AG20443 (cell line): ENCODE measurements at regions not wholly inside any gene's neighbourhood (a gene's known extent, or its start where the extent isn't known, plus 50 kb on each side); places are given as distances from the start of the nearest gene placed in this dataset.
"Not testable (repeated sequence)": the region's sequence is repeated elsewhere in the genome, so short reads cannot be mapped to it uniquely, and the experiment has no call there.

Experiments used
- DNase-seq: peaks from one replicate; pipeline ENCODE4 v3.0.0; 2012; ENCODE audit warnings: low spot score, mixed read lengths

DNA sequence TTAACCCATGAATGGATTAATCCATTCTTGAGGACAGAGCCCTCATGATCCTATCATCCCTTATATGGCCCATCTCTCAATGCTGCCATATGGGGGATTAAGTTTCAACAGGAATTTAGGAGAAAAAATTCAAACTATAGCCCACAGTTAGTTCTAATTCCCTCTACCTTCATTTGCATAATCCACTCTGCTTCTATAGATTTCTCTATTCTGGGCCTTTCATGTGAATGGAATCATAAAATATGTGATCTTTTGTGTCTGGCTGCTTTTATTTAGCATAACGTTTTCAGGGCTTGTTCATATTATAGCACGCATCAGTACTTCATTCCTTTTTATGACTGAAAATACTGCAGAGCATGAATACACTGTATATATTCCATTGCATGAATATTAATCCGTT, 55.4 kb downstream of the CTSL start:
- DNase-seq, result no peak

DNA sequence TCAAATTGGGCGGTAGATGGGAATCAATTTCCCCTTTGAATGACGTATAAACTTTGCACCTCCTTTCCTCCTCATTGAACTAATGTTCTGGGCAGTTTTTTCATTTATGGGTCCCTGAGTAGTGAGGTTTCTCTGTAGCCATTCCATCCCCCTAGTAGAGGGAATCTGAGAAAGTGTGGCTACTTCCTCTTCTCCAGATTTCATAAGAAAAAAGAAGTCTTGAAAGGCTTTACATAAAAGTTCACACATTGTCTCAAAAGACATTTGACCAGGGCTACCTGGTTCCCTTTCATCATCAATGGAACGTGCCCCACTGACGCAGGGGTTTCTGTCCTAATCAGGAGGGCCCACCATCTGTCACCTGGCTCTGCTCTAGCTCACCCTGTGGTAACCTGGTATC, 57.3 kb downstream of the CTSL start:
- DNase-seq, result no peak

DNA sequence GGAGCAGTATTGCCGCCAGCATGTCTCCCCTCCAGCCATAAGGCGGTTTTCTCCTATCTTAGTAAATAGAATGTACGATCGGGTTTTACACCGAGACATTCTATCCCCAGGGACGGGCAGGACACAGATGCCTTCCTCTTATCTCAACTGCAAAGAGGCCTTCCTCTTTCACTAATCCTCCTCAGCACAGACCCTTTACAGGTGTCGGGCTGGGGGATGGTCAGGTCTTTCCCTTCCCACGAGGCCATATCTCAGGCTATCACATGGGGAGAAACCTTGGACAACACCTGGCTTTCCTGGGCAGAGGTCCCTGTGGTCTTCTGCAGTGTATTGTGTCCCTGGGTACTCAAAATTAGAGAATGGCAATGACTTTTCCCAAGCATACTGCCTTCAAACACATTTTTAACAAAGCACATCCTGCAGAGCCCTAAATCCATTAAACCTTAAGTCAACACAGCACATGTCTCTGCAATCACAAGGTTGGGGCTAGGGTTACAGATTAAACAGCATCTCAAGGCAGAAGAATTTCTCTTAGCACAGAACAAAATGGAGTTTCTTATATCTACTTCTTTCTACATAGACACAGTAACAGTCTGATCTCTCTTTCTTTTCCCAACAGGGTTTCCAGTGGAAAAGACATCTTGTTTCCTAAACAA, 59.5 kb downstream of the CTSL start:
- not testable (repeated sequence) for DNase-seq

DNA sequence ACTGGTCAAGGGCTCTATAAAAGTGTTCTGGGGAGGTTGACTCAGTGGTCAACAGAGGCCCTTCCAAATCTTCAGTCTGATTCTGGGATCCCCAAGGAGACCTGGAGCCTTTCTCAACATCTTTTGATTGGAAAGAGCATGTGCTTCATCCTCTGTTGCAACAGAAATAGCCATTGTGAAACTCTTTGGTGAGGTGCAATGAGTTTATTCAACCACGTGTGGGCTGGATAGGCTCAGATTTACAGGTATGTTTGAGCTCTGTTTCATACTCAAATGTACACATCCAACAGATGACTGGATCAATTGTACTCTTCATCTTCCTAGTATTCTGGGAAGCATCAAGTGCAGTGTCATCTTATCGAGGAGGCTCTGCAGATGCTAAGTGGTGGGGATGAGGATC, 60.5 kb downstream of the CTSL start:
- no peak for DNase-seq

DNA sequence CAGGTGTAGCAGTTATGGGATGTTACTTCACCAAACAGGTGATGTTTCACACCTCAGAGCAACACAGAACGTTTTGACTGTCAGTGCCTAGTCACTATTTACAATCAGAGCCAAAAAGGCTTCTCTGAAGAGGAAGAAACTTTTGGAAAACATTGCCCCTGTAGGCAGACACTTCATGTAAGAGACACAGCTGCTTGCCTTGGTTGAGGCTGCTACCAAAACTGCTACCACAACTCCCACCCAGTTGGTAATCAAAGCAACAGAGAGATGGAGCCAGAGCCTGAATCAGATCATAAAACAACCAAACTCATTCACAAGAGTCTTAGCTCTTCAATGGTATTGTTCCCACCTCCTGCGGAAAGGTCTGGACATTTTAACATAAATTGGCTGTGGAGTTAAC, 61.0 kb downstream of the CTSL start:
- no peak for DNase-seq

GRCh38 chr9:87787735-87788134, 61.8 kb downstream of the CTSL start:
- DNase-seq, result no peak

- DNase-seq, result peak; percentile 94
Observed at GRCh38 chr9:87792831-87793288, 66.9 kb downstream of the CTSL start.

DNA sequence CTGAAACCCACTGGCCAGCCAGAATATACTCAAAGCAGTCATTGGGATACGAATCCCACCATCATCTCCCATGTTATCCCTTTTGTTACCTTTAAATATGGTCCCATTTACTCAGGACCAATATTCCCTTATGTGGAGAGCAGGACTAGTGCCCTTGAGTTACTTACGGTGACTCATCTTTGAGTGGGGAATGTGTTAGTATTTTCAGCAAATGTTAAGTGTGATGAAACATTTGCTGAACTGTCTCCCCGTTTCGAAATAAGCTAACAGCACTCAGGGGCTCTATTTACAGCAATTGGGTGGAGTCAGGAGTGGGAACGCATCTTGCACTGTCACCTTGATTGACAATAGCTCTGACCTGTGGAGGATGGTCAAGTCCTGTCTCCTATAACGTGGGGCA, 67.4 kb downstream of the CTSL start:
- DNase-seq, result peak; percentile 80

DNA sequence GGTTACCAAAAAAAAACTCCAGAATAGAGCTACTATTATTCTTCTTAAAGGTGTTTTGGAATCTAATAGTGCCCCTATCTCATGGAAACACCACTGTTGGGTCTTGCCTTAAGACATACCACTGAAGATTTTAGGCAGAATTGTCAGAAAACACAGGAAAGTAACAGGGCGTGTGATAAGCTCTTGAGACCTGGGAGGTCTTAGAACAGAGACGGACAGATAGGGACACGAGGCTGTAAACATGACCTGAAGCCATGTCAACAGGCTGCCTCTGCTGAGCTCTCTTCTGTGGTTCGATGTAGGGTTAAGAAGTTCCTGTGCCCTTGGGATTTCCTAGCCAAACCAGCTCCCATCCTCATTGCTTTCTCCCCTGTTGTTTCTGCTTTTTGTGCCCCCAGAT, 69.3 kb downstream of the CTSL start:
- no peak for DNase-seq

- DNase-seq, result no peak
Observed at GRCh38 chr9:87796196-87796595, 70.3 kb downstream of the CTSL start.

DNA sequence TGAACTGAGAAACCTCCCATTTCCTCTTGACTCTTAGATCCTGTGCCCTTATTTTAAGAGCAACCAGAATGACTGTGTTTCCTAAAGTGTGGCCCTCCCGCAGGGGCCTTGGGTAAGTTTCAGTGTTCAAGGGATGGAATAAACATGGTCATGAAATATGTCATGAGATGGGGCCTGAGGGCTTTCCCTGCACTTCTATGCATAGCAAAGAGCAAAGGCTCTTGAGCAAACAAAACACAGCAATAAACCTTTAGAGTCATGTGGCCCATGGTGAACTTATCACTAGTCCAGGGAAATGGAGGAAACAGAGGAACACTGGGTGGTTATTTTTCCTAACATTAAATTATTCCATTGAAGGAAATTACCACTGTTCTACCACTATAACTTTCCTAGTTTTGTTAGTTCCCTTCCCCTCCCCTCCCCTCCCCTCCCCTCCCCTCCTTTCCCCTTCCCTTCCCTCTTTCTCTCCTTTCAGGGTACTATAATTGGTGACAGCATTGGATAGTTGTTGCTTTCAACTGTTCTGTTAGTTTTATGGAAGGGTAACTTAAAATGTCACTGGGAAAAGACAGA, 72.4 kb downstream of the CTSL start:
- no peak for DNase-seq

DNA sequence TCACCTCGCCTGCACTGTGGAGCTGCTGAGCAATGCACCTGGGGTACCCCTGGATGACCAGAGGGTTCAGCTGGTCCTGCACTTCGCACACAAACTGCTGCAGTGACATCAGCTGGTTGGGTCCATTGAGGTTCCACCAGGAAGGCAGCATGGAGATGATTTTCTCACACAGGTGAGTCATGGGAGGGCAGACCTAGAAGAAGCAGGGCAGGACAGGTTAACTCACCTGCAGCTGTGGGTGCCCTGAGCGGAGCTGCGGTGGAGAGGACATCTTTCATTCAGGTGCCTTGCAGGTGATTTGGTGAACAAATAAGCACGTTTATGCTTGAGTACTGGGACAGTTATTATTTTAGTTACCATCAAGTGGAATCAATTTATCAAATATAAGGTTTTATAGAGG, 73.6 kb downstream of the CTSL start:
- no peak for DNase-seq

- DNase-seq, result no peak
Observed at GRCh38 chr9:87800456-87800855, 74.5 kb downstream of the CTSL start.

GRCh38 chr9:87801013-87801412, 75.1 kb downstream of the CTSL start:
- no peak for DNase-seq

DNA sequence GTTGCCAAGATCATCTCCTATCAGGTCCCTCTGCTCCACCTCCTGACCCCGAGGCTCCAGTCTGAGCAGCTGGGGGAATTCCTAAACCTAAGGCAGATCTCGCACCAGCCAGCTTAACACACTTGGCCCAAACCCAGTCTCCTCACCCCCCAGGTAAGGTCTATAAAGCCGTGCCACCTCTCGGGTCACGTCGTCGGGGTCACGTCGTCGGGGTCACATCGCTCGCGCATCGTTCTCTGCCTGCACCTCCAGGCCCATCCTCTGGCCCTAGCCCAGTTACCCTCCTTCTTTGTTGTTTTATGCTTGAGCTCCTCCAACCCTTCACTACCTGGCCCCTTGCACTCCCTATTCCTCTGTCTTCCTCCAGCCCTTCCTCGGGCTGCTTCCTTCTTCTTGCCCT, 77.2 kb downstream of the CTSL start:
- no peak for DNase-seq

GRCh38 chr9:87803623-87804345, 77.9 kb downstream of the CTSL start:
- no peak for DNase-seq

GRCh38 chr9:87805259-87805658, 77.4 kb upstream of the SPATA31E1 start:
- no peak for DNase-seq

DNA sequence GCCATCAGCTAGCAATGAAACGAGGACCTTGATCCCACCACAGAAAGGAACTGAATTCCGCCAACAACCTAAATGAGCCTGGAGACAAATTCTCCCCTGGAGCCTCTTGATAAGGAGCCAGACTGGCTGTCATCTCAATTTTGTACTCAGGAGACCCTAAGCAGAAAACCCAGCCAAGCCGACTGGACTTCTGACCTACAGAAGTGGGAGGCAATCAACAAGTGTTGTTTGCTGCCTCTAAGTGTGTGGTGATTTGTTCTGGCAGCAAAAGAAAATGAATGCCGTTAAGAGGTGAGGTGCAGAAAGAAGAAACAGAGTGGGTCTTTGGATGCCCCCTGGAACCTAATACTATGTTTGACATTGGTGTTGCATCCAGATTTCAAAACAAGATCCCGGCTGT, 72.7 kb upstream of the SPATA31E1 start:
- no peak for DNase-seq

GRCh38 chr9:87810679-87811178, 71.9 kb upstream of the SPATA31E1 start:
- no peak for DNase-seq

DNA sequence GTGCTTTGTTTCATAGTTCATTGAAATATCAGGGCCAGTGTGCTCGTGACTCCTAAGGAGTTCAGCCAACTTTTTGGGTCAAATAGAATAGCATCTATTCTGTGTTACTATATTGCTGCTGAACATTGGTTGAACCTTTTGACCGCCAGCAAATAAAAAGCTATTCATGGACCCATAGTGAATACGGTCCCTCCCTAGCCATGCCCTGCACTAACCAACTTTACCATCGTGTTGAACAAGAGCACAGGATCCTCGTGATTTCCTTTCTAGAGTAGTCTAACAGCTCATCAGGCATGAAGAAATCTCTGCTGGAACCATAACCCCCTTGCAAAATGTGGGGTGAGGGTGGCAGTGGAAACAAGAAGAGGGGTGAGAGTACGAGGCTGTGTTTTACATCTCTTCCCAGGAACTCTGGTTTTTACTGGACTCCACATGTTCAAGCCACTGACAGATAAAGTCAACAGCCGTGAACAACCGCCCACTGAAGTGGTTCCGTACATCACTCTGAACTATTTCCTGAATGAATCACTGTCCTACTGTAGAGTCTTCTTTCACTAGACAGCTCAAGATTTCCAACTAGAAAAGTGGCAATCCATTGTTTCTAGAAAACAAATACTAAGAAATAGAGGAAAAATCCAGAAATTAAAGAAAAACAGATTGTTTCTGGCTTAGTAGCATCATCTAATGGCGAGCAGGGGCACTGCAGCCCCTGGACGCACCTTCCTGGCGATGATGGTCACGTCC, 70.1 kb upstream of the SPATA31E1 start:
- DNase-seq, result peak; percentile 69

DNA sequence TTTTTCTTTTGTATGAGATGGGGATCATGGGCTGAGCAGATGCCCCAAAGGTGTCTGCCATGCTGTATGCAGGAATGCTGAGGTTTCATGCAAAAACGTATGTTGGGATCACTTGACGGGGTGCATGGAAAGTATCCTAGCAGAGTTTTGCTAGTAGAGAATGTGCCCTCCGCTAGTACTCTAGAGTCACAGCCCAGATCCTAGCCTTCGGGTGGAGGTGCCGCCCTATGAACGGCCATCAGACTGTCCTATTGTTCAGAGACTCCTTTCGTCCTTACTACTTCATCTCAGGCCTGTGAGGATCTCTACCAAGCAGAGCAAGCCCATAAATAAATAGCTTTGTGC, 69.6 kb upstream of the SPATA31E1 start:
- no peak for DNase-seq

- no peak for DNase-seq
Observed at GRCh38 chr9:87816036-87816435, 66.6 kb upstream of the SPATA31E1 start.

DNA sequence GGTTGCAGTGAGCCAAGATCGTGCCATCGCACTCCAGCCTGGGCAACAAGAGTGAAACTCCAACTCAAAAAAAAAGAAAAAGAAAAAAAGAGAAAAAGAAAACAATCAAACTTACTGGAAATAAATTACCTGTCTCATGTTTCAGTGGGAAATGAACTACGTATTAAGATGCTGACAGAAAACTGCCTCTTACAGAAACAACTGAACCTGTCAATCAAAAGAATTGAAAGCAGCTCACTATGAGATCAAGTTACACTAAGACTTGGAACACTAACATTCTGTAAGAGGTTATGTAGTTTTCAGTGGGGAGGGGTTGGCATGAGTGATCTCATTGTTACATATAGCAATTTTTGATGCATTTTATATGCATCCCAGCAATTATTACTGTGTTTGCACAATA, 64.4 kb upstream of the SPATA31E1 start:
- no peak for DNase-seq
